ENCODE measurements at regions not wholly inside any gene's neighbourhood (a gene's known extent, or its start where the extent isn't known, plus 50 kb on each side); places are given as distances from the start of the nearest gene placed in this dataset.

DNA sequence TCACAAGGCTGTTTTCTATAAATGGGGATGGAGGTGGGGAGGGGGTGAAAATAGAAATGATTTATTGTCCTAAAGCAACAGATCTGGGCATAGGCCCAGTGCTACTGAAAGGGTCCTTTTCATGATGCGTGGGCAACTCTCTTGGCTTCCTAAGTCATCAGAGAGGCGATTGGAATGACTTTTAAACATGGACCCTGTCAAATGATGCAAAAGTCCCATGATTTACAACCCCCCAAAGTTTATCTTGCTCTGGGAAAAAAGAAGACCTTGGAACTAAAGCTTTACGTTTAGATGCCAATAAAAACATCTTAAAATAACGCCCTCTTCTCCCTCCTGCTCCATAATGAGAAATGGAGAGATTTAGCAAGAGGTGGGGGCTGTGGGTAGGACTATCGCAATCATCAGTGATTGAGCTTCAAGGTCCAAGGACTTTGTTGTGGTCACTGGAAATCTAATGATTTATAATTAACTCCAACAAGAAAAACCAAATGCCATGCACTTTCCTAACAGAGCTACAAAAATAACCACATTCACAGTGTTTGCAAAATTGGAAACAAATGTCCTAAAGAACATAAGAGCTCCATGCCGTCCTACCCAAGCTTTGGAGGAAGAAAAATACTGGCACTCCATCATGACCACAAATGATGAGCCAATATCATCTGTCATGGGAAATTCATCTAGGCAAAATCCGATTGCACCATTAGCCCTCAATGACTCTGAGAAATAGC is 167.5 kb upstream of the CLINT1 start:
- TF ChIP-seq, protein P1, sequence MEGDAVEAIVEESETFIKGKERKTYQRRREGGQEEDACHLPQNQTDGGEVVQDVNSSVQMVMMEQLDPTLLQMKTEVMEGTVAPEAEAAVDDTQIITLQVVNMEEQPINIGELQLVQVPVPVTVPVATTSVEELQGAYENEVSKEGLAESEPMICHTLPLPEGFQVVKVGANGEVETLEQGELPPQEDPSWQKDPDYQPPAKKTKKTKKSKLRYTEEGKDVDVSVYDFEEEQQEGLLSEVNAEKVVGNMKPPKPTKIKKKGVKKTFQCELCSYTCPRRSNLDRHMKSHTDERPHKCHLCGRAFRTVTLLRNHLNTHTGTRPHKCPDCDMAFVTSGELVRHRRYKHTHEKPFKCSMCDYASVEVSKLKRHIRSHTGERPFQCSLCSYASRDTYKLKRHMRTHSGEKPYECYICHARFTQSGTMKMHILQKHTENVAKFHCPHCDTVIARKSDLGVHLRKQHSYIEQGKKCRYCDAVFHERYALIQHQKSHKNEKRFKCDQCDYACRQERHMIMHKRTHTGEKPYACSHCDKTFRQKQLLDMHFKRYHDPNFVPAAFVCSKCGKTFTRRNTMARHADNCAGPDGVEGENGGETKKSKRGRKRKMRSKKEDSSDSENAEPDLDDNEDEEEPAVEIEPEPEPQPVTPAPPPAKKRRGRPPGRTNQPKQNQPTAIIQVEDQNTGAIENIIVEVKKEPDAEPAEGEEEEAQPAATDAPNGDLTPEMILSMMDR (IDR thresholded peaks at IDR 0.05) = no peak
- peak in 2 of 3 donors; percentile 36 to 73 for TF ChIP-seq POLR2AphosphoS5 (IDR thresholded peaks at IDR 0.05)
- no peak for TF ChIP-seq EP300 (IDR thresholded peaks at IDR 0.05)
